NCI-H1694 treated with DMSO at 0.1 percent for 48 hours (cell line): ENCODE measurements at regions not wholly inside any gene's neighbourhood (a gene's known extent, or its start where the extent isn't known, plus 50 kb on each side); places are given as distances from the start of the nearest gene placed in this dataset.

Source experiments
- DNase-seq: peaks from one replicate; lab custom pipeline; 2025; lab: John Stamatoyannopoulos, UW

DNA sequence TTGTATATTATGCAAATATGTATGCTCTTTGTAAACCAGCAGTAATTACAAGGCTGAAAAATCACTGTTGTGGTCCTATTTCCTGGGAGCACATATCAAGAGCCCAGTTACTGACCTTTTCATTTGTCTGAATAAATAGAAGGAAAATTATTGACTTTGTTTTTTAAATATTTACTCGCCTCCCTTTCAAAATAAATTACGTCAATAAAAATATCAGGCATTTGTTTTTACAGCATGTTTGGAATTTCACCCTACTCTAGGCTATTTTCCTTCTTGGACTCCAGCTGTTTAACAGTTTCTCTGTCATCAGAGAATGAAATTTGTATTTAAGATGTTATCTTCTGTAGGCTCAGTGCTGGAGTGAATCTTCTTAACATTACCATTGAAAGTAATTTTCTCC lies 59.9 kb upstream of the LRATD1 start:
- no peak for DNase-seq

DNA sequence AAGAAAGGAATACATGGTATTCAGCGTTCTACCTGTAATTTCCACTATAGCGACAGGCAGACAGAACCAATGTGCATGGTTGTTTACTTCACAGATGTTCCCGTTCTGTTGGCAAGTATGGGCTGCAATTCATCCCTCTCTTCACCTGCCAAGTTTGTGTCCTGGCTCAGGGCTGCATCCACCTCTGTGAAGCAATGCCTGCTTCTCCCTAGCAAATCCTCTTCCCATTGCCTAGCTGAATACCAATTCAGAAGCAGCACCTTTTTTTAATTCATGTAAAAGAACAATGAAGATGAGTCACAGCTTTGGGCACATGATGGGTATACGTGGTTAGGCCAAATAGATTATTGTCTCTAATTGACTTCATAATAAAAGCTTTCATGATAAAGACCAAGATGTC lies 54.7 kb upstream of the LRATD1 start:
- no peak for DNase-seq
